ENCODE measurements at regions not wholly inside any gene's neighbourhood (a gene's known extent, or its start where the extent isn't known, plus 50 kb on each side); places are given as distances from the start of the nearest gene placed in this dataset.

GRCh38 chr6:71665931-71666330 is 220.4 kb upstream of the RIMS1 start:
- TF ChIP-seq POLR2AphosphoS5 (IDR thresholded peaks at IDR 0.05; ENCODE audit: insufficient read depth in 1 of 2, low read depth in 1 of 2) (no peak), POLR2A (IDR thresholded peaks at IDR 0.05) (no peak)
- TF ChIP-seq, protein P1, sequence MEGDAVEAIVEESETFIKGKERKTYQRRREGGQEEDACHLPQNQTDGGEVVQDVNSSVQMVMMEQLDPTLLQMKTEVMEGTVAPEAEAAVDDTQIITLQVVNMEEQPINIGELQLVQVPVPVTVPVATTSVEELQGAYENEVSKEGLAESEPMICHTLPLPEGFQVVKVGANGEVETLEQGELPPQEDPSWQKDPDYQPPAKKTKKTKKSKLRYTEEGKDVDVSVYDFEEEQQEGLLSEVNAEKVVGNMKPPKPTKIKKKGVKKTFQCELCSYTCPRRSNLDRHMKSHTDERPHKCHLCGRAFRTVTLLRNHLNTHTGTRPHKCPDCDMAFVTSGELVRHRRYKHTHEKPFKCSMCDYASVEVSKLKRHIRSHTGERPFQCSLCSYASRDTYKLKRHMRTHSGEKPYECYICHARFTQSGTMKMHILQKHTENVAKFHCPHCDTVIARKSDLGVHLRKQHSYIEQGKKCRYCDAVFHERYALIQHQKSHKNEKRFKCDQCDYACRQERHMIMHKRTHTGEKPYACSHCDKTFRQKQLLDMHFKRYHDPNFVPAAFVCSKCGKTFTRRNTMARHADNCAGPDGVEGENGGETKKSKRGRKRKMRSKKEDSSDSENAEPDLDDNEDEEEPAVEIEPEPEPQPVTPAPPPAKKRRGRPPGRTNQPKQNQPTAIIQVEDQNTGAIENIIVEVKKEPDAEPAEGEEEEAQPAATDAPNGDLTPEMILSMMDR (IDR thresholded peaks at IDR 0.05): no peak
